ENCODE measurements at regions not wholly inside any gene's neighbourhood (a gene's known extent, or its start where the extent isn't known, plus 50 kb on each side); places are given as distances from the start of the nearest gene placed in this dataset.

DNA sequence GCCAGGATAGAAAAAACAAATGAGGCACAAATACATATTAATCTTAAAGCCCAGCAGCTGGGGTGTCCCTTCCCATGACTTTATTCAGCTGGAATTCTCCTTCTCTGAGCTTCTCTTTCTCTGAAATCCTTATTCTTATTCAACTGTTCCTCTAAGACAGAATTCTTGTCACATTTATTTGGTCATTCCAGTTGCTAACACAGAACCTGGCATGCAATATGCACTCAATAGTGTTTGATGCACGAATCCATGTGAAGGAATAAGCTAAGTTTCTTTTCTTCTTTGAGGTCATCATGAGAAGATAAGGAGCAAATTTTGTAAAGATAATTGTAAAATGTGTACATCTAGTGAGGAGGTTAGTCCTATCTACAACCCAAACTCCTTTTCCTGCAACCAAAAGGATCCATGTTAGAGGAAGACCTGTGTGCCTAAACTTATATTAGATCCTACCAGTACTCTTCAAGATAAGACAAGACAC, 154.2 kb upstream of the KCNMB2 start:
- no peak for TF ChIP-seq POLR2AphosphoS5 (IDR thresholded peaks at IDR 0.05)
- TF ChIP-seq POLR2A (IDR thresholded peaks at IDR 0.05) = no peak

All from breast epithelium (tissue), 3 donors.